LNCaP clone FGC (cell line): ENCODE measurements at regions not wholly inside any gene's neighbourhood (a gene's known extent, or its start where the extent isn't known, plus 50 kb on each side); places are given as distances from the start of the nearest gene placed in this dataset.

ENCODE experiments used
- DNase-seq: peaks from one replicate; pipeline ENCODE4 v3.0.0-alpha.2; 2011; ENCODE audit warnings: low read depth
- H3K4me3 ChIP-seq: 2 replicates; pipeline ENCODE4 v1.5.1; 2011; ENCODE audit warnings: mild to moderate bottlenecking, low read depth, low read length, control low read depth
- CTCF ChIP-seq: IDR thresholded peaks from 2 replicates; pipeline ENCODE4 v1.5.1; 2012; ENCODE audit warnings: mild to moderate bottlenecking; ENCODE audit not compliant: control insufficient read depth, insufficient read depth; ENCODE audit errors: extremely low read depth

GRCh38 chr5:27705661-27706060, 667.3 kb upstream of the CDH9 start:
- H3K4me3 ChIP-seq, result no peak overlapping the region
- no peak for TF ChIP-seq CTCF
- no peak for DNase-seq

- no peak overlapping the region for H3K4me3 ChIP-seq
- TF ChIP-seq CTCF, result no peak
- DNase-seq, result no peak
These were observed 663.8 kb upstream of the CDH9 start for GRCh38 chr5:27701931-27702903.

GRCh38 chr5:27700526-27700925, 662.1 kb upstream of the CDH9 start:
- TF ChIP-seq CTCF, result no peak

GRCh38 chr5:27682600-27682999, 644.2 kb upstream of the CDH9 start:
- peak; percentile 24; the same call in 1 of the 2 replicates for TF ChIP-seq CTCF
- no peak for DNase-seq
- no peak overlapping the region for H3K4me3 ChIP-seq

More at GRCh38 chr5:27700526-27700925, 662.1 kb upstream of the CDH9 start:
- H3K4me3 ChIP-seq, result no peak overlapping the region
- DNase-seq, result no peak

DNA sequence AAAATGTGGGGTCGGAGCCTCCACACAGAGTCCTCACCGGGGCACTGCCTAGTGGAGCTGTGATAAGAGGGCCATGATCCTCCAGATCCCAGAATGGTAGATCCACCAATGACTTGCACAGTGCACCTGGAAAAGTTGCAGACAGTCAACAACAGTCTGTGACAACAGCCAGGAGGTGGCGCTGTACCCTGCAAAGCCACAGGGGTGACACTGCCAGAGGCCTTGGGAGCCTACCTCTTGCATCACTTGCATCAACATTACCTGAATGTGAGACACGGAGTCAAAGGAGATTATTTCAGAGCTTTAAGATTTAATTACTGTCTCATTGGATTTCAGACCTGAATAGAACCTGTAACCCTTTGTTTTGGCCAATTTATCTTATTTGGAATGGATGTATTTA, 614.1 kb upstream of the CDH9 start:
- no peak for DNase-seq
- H3K4me3 ChIP-seq, result no peak overlapping the region
- TF ChIP-seq CTCF, result peak; percentile 12; the same call in 1 of the 2 replicates

- no peak for TF ChIP-seq CTCF
- DNase-seq, result no peak
- no peak overlapping the region for H3K4me3 ChIP-seq
These were observed 600.7 kb upstream of the CDH9 start for GRCh38 chr5:27639005-27639612.
